ENCODE measurements at regions not wholly inside any gene's neighbourhood (a gene's known extent, or its start where the extent isn't known, plus 50 kb on each side); places are given as distances from the start of the nearest gene placed in this dataset.

GRCh38 chr4:17326756-17327155, 185.1 kb downstream of the QDPR start:
- Histone ChIP-seq H3K4me3 (no peak overlapping the region), H3K4me1 (ENCODE audit: insufficient read depth) (peaks cover 14% of the 10 kb centered on the region), H3F3A (replicated peaks; ENCODE audit: low read depth) (no peaks in the 10 kb centered on the region), H3K4me2 (no peak overlapping the region), H2AFZ (no peak overlapping the region), H3K36me3 (ENCODE audit: insufficient read depth) (no peaks in the 10 kb centered on the region), H4K20me1 (replicated peaks; ENCODE audit: insufficient read depth) (no peaks in the 10 kb centered on the region), H3K27ac (ENCODE audit: low read depth) (no peak overlapping the region), H3K9me2 (ENCODE audit: insufficient read depth) (no peaks in the 10 kb centered on the region), H3K79me2 (replicated peaks; ENCODE audit: insufficient read depth) (no peaks in the 10 kb centered on the region), H3K27me3 (ENCODE audit: insufficient read depth) (no peaks in the 10 kb centered on the region)
- no peaks in the 10 kb centered on the region for H3K36me3 Mint-ChIP-seq (ENCODE audit: low read depth)
- H3K27me3 Mint-ChIP-seq (ENCODE audit: insufficient read depth, low read depth, poor library complexity) = no peaks in the 10 kb centered on the region
- H3K4me1 Mint-ChIP-seq = peaks cover 17% of the 10 kb centered on the region; the same call in 2 of the 3 replicates
- no peak overlapping the region for H3K4me3 Mint-ChIP-seq
- ATAC-seq (no peak), DNase-seq (ENCODE audit: low spot score) (no peak)
- TF ChIP-seq STAT1 (IDR thresholded peaks at IDR 0.05; ENCODE audit: unreplicated experiment) (no peak), ETS1 (IDR thresholded peaks at IDR 0.05) (no peak), REST (IDR thresholded peaks at IDR 0.05; ENCODE audit: unreplicated experiment) (no peak), ZNF462 (CRISPR knock-in tag; IDR thresholded peaks at IDR 0.05) (no peak), NANOG (IDR thresholded peaks at IDR 0.05; ENCODE audit: borderline replicate concordance) (no peak), ZNF331 (CRISPR knock-in tag; IDR thresholded peaks at IDR 0.05; ENCODE audit: low read depth) (no peak), JUNB (IDR thresholded peaks at IDR 0.05; ENCODE audit: unreplicated experiment) (no peak), EZH2phosphoT487 (IDR thresholded peaks at IDR 0.05; ENCODE audit: unreplicated experiment) (no peak), EZH2 (IDR thresholded peaks at IDR 0.05; ENCODE audit: low read depth, unreplicated experiment) (no peak), POLR2AphosphoS5 (IDR thresholded peaks at IDR 0.05; ENCODE audit: low read depth) (no peak), CREB1 (CRISPR knock-in tag; IDR thresholded peaks at IDR 0.05; ENCODE audit: low read depth) (no peak), ZNF114 (CRISPR knock-in tag; IDR thresholded peaks at IDR 0.05) (no peak), CTCF (conservative IDR thresholded peaks at IDR 0.05; ENCODE audit: low read depth in 2 of 2) (no peak)
- H3K27ac Mint-ChIP-seq = no peak overlapping the region
- H3K9me3 Mint-ChIP-seq = no peaks in the 10 kb centered on the region

Measured in GM23338 (cell line).